ENCODE measurements at regions not wholly inside any gene's neighbourhood (a gene's known extent, or its start where the extent isn't known, plus 50 kb on each side); places are given as distances from the start of the nearest gene placed in this dataset.

- TF ChIP-seq CTCF (IDR thresholded peaks at IDR 0.05) (no peak), POLR2A (IDR thresholded peaks at IDR 0.05) (no peak)
Observed at GRCh38 chr16:11448796-11449416, 103.6 kb downstream of the RMI2 start.

All from uterus (tissue), 2 donors.